H9 (cell line): ENCODE measurements at regions not wholly inside any gene's neighbourhood (a gene's known extent, or its start where the extent isn't known, plus 50 kb on each side); places are given as distances from the start of the nearest gene placed in this dataset.

Experiments
- DNase-seq: peaks from one replicate; pipeline ENCODE4 v3.0.0-alpha.2; 2017
- H2AFZ ChIP-seq: one replicate; pipeline ENCODE4 v1.6.1; 2013; ENCODE audit warnings: mild to moderate bottlenecking, low read length, control low read depth, moderate library complexity
- H2AK5ac ChIP-seq: 2 replicates; pipeline ENCODE4 v1.6.1; 2013; ENCODE audit warnings: low read length, control low read depth, mixed read lengths; ENCODE audit not compliant: insufficient read length
- H2BK120ac ChIP-seq: one replicate; pipeline ENCODE4 v1.6.1; 2013; ENCODE audit warnings: low read depth, mild to moderate bottlenecking, low read length, control low read depth, inconsistent platforms; ENCODE audit not compliant: poor library complexity, severe bottlenecking
- H2BK12ac ChIP-seq: 2 replicates; pipeline ENCODE4 v1.6.1; 2013; ENCODE audit warnings: low read length, control low read depth, mixed read lengths, low read depth; ENCODE audit not compliant: insufficient read length
- H2BK15ac ChIP-seq: 2 replicates; pipeline ENCODE4 v1.6.1; 2013; ENCODE audit warnings: low read depth, low read length, control low read depth
- H2BK20ac ChIP-seq: one replicate; pipeline ENCODE4 v1.6.1; 2013; ENCODE audit warnings: low read depth, mild to moderate bottlenecking, low read length, control low read depth, inconsistent platforms; ENCODE audit not compliant: poor library complexity, severe bottlenecking
- H2BK5ac ChIP-seq: 2 replicates; pipeline ENCODE4 v1.6.1; 2013; ENCODE audit warnings: low read length, control low read depth, mixed read lengths; ENCODE audit not compliant: insufficient read length
- H3K14ac ChIP-seq: 2 replicates; pipeline ENCODE4 v1.6.1; 2013; ENCODE audit warnings: low read length, control low read depth; ENCODE audit not compliant: insufficient read depth
- H3K18ac ChIP-seq: 2 replicates; pipeline ENCODE4 v1.6.1; 2013; ENCODE audit warnings: low read depth, mild to moderate bottlenecking, mixed read lengths, low read length, control low read depth; ENCODE audit not compliant: insufficient read length
- H3K23ac ChIP-seq: 2 replicates; pipeline ENCODE4 v1.6.1; 2013; ENCODE audit warnings: low read length, control low read depth, mixed read lengths, low read depth; ENCODE audit not compliant: insufficient read length
- H3K23me2 ChIP-seq: 2 replicates; pipeline ENCODE4 v1.6.1; 2013; ENCODE audit warnings: low read depth, mild to moderate bottlenecking, mixed read lengths, low read length, control low read depth; ENCODE audit not compliant: insufficient read length, poor library complexity, severe bottlenecking
- H3K27ac ChIP-seq: 2 replicates; pipeline ENCODE4 v1.5.1; 2013; ENCODE audit warnings: low read length, control low read depth, mixed read lengths, low read depth; ENCODE audit not compliant: insufficient read length
- H3K27me3 ChIP-seq: 2 replicates; pipeline ENCODE4 v1.6.1; 2013; ENCODE audit warnings: low read length, control low read depth, inconsistent platforms; ENCODE audit not compliant: insufficient read depth
- H3K4ac ChIP-seq: 2 replicates; pipeline ENCODE4 v1.6.1; 2013; ENCODE audit warnings: low read depth, mild to moderate bottlenecking, control low read depth, inconsistent platforms, low read length, moderate library complexity
- H3K4me1 ChIP-seq: 2 replicates; pipeline ENCODE4 v1.6.1; 2013; ENCODE audit warnings: low read length, control low read depth, inconsistent platforms; ENCODE audit not compliant: insufficient read depth
- H3K4me2 ChIP-seq: 2 replicates; pipeline ENCODE4 v1.6.1; 2013; ENCODE audit warnings: low read length, control low read depth, mixed read lengths; ENCODE audit not compliant: insufficient read length, insufficient read depth
- H3K56ac ChIP-seq: 2 replicates; pipeline ENCODE4 v1.6.1; 2013; ENCODE audit warnings: low read depth, mild to moderate bottlenecking, mixed read lengths, low read length, control low read depth; ENCODE audit not compliant: insufficient read length
- H3K79me1 ChIP-seq: 2 replicates; pipeline ENCODE4 v1.6.1; 2013; ENCODE audit warnings: low read depth, mild to moderate bottlenecking, moderate library complexity, low read length, control low read depth, inconsistent platforms; ENCODE audit not compliant: insufficient read depth, poor library complexity, severe bottlenecking
- H3K79me2 ChIP-seq: 2 replicates; pipeline ENCODE4 v1.6.1; 2013; ENCODE audit warnings: low read length, control low read depth, inconsistent platforms; ENCODE audit not compliant: insufficient read depth
- H3K9ac ChIP-seq: 2 replicates; pipeline ENCODE4 v1.6.1; 2013; ENCODE audit warnings: low read length, control low read depth, mixed read lengths; ENCODE audit not compliant: insufficient read length; ENCODE audit errors: extremely low read depth
- H3K9me3 ChIP-seq: one replicate; pipeline ENCODE4 v1.6.1; 2013; ENCODE audit warnings: low read depth, low read length, inconsistent platforms; ENCODE audit not compliant: control insufficient read depth
- H3T11ph ChIP-seq: one replicate; pipeline ENCODE4 v1.6.1; 2013; ENCODE audit warnings: mild to moderate bottlenecking, low read length, control low read depth, inconsistent platforms
- H4K20me1 ChIP-seq: one replicate; pipeline ENCODE4 v1.6.1; 2013; ENCODE audit not compliant: control insufficient read depth, insufficient read length, insufficient read depth
- H4K5ac ChIP-seq: 2 replicates; pipeline ENCODE4 v1.6.1; 2013; ENCODE audit warnings: low read depth, mild to moderate bottlenecking, mixed read lengths, low read length, control low read depth; ENCODE audit not compliant: insufficient read length
- H4K8ac ChIP-seq: replicated peaks from 2 replicates; pipeline ENCODE4 v1.6.1; 2013; ENCODE audit warnings: low read length, control low read depth, mixed read lengths, low read depth; ENCODE audit not compliant: insufficient read length
- H4K91ac ChIP-seq: 2 replicates; pipeline ENCODE4 v1.6.1; 2013; ENCODE audit warnings: low read depth, mild to moderate bottlenecking, moderate library complexity, mixed read lengths, low read length, control low read depth; ENCODE audit not compliant: insufficient read length
- H3K27ac Mint-ChIP-seq, 3 experiments: 2 replicates in 2 of 3; 3 replicates in 1 of 3; pipeline ENCODE4 v1.8.0; 2020 to 2021; ENCODE audit warnings: mixed read lengths in 3 of 3, mild to moderate bottlenecking in 1 of 3, moderate library complexity in 1 of 3
- H3K27me3 Mint-ChIP-seq: 2 replicates; pipeline ENCODE4 v1.8.0; 2021; ENCODE audit warnings: low read depth, mild to moderate bottlenecking, moderate library complexity, mixed read lengths
- H3K36me3 Mint-ChIP-seq, 3 experiments: 2 replicates in 2 of 3; 3 replicates in 1 of 3; pipeline ENCODE4 v1.8.0; 2020 to 2021; ENCODE audit warnings: low read depth in 3 of 3, mixed read lengths in 3 of 3; ENCODE audit not compliant: insufficient read depth in 1 of 3
- H3K4me1 Mint-ChIP-seq, 2 experiments: 2 replicates each; pipeline ENCODE4 v1.8.0; 2020; ENCODE audit warnings: mixed read lengths in 2 of 2
- H3K4me3 Mint-ChIP-seq, 2 experiments: 2 replicates in 1 of 2; 3 replicates in 1 of 2; pipeline ENCODE4 v1.8.0; 2020 to 2021; ENCODE audit warnings: mild to moderate bottlenecking in 2 of 2, mixed read lengths in 2 of 2, moderate library complexity in 1 of 2
- H3K9me3 Mint-ChIP-seq, 2 experiments: 2 replicates in 1 of 2; 3 replicates in 1 of 2; pipeline ENCODE4 v1.8.0; 2020; ENCODE audit warnings: mild to moderate bottlenecking in 2 of 2, mixed read lengths in 2 of 2, moderate library complexity in 1 of 2
- WGBS: extraction: QIAGEN DNeasy Blood & Tissue Kit; methylation state at CpG from one replicate; pipeline ENCODE4 v1.1.7; 2013; ENCODE audit warnings: missing lambda C conversion rate, low lambda C conversion rate, mixed read lengths; ENCODE audit not compliant: insufficient read length; ENCODE audit errors: extremely low coverage; 5-methylcytosine and 5-hydroxymethylcytosine counted together
- TF ChIP-seq, protein P1 (sequence below): fragments of 200-600 bp; sonication (generic); conservative IDR thresholded peaks from 3 replicates; pipeline ENCODE4 v1.8.0; 2021; ENCODE audit warnings: antibody characterized with exemption, mild to moderate bottlenecking

DNA sequence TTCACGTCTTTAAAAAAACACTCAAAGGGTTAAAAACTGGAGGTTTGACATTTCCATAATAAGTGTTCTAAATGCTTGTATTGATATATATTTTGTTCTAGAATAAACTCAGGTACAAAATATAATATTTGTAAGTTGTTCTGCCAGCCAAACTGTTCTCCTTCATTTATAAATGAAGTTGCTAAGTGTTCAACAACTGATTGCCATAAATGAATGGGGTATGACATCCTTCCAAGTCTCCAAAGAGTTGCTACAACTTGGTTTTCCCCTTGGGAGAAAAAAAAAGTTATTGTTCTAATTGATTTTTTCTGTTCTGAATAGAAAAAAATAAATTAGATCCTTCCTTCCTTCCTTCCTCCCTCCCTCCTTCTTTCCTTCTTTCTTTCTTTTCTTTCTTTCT lies 65.4 kb upstream of the BLID start:
- H3K4me2 ChIP-seq = no peak overlapping the region
- no peak overlapping the region for H3K4me3 Mint-ChIP-seq

More for the DNA sequence above, 65.4 kb upstream of the BLID start:
- Histone ChIP-seq H2AFZ (no peak overlapping the region), H3T11ph (no peak overlapping the region), H3K23me2 (no peaks in the 10 kb centered on the region), H4K91ac (no peak overlapping the region), H3K27ac (no peak overlapping the region), H2AK5ac (no peak overlapping the region), H3K14ac (no peak overlapping the region), H3K4me1 (no peaks in the 10 kb centered on the region; the same call in 1 of the 2 replicates), H3K79me2 (no peaks in the 10 kb centered on the region), H3K4ac (no peak overlapping the region), H3K18ac (no peak overlapping the region), H2BK20ac (no peak overlapping the region), H3K56ac (no peak overlapping the region), H3K27me3 (no peaks in the 10 kb centered on the region), H2BK15ac (no peak overlapping the region), H4K5ac (no peak overlapping the region), H3K23ac (no peak overlapping the region), H3K79me1 (no peaks in the 10 kb centered on the region), H2BK5ac (no peak overlapping the region), H2BK120ac (no peak overlapping the region), H4K8ac (no peak overlapping the region), H3K9ac (no peak overlapping the region), H3K9me3 (no peaks in the 10 kb centered on the region), H4K20me1 (no peaks in the 10 kb centered on the region), H2BK12ac (no peak overlapping the region)
- Mint-ChIP-seq H3K36me3 (no peaks in the 10 kb centered on the region), H3K4me1 (peaks cover 12 to 13% of the 10 kb centered on the region in 2 experiments), H3K27ac (no peak overlapping the region; a peak in 1 of 7 replicates), H3K9me3 (no peaks in the 10 kb centered on the region), H3K27me3 (no peaks in the 10 kb centered on the region; the same call in 1 of the 2 replicates)
- WGBS = no CpG with 5 or more reads among the region's 1 CpG
- TF ChIP-seq, protein P1, sequence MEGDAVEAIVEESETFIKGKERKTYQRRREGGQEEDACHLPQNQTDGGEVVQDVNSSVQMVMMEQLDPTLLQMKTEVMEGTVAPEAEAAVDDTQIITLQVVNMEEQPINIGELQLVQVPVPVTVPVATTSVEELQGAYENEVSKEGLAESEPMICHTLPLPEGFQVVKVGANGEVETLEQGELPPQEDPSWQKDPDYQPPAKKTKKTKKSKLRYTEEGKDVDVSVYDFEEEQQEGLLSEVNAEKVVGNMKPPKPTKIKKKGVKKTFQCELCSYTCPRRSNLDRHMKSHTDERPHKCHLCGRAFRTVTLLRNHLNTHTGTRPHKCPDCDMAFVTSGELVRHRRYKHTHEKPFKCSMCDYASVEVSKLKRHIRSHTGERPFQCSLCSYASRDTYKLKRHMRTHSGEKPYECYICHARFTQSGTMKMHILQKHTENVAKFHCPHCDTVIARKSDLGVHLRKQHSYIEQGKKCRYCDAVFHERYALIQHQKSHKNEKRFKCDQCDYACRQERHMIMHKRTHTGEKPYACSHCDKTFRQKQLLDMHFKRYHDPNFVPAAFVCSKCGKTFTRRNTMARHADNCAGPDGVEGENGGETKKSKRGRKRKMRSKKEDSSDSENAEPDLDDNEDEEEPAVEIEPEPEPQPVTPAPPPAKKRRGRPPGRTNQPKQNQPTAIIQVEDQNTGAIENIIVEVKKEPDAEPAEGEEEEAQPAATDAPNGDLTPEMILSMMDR = no peak
- no peak for DNase-seq
